OCI-LY1 (cell line): ENCODE measurements at regions not wholly inside any gene's neighbourhood (a gene's known extent, or its start where the extent isn't known, plus 50 kb on each side); places are given as distances from the start of the nearest gene placed in this dataset.

ENCODE experiments used
- CTCF ChIP-seq: fragments of 200-600 bp; sonication (generic), shearing (Covaris generic); IDR thresholded peaks from 2 replicates; pipeline ENCODE4 v1.5.1; 2017; ENCODE audit warnings: mild to moderate bottlenecking, antibody characterized with exemption, low read length, moderate library complexity, mixed read lengths
- EZH2 ChIP-seq: fragments of 200-600 bp; sonication (generic), shearing (Covaris generic); IDR thresholded peaks from 2 replicates; pipeline ENCODE4 v1.8.0; 2017; ENCODE audit warnings: borderline replicate concordance, mixed run types, mild to moderate bottlenecking, antibody characterized with exemption, low read length, moderate library complexity, mixed read lengths

- TF ChIP-seq CTCF, result no peak
- TF ChIP-seq EZH2, result no peak
Observed at GRCh38 chr13:76647550-76647949, 238.7 kb downstream of the KCTD12 start.
